ENCODE measurements at regions not wholly inside any gene's neighbourhood (a gene's known extent, or its start where the extent isn't known, plus 50 kb on each side); places are given as distances from the start of the nearest gene placed in this dataset.

GRCh38 chr20:10990625-10991382 lies 317.0 kb upstream of the JAG1 start:
- no peak for DNase-seq (ENCODE audit: low spot score)

GRCh38 chr20:10992731-10993130 lies 318.9 kb upstream of the JAG1 start:
- no peak for DNase-seq (ENCODE audit: low spot score)

GRCh38 chr20:10994991-10995700 lies 321.3 kb upstream of the JAG1 start:
- DNase-seq (ENCODE audit: low spot score) = no peak

GRCh38 chr20:10998476-10998875 lies 324.7 kb upstream of the JAG1 start:
- no peak for DNase-seq (ENCODE audit: low spot score)

GRCh38 chr20:11000416-11000815 lies 326.6 kb upstream of the JAG1 start:
- DNase-seq (ENCODE audit: low spot score) = no peak

- DNase-seq (ENCODE audit: low spot score) = no peak
These were observed 327.5 kb upstream of the JAG1 start for GRCh38 chr20:11001302-11001701.

- DNase-seq (ENCODE audit: low spot score) = no peak
These were observed 328.2 kb upstream of the JAG1 start for GRCh38 chr20:11001764-11002540.

- no peak for DNase-seq (ENCODE audit: low spot score)
These were observed 329.5 kb upstream of the JAG1 start for GRCh38 chr20:11003341-11003740.

- DNase-seq (ENCODE audit: low spot score) = no peak
These were observed 334.7 kb upstream of the JAG1 start for GRCh38 chr20:11008444-11009033.

- no peak for DNase-seq (ENCODE audit: low spot score)
These were observed 337.9 kb upstream of the JAG1 start for GRCh38 chr20:11011653-11012052.

- DNase-seq (ENCODE audit: low spot score) = no peak
These were observed 339.2 kb upstream of the JAG1 start for GRCh38 chr20:11012975-11013374.

- DNase-seq (ENCODE audit: low spot score) = no peak
These were observed 340.0 kb upstream of the JAG1 start for GRCh38 chr20:11013801-11014200.

- DNase-seq (ENCODE audit: low spot score) = no peak
These were observed 341.6 kb upstream of the JAG1 start for GRCh38 chr20:11015440-11015839.

- no peak for DNase-seq (ENCODE audit: low spot score)
These were observed 343.6 kb upstream of the JAG1 start for GRCh38 chr20:11017446-11017845.

GRCh38 chr20:11018668-11019170 lies 344.9 kb upstream of the JAG1 start:
- DNase-seq (ENCODE audit: low spot score) = no peak

GRCh38 chr20:11020712-11021111 lies 346.9 kb upstream of the JAG1 start:
- no peak for DNase-seq (ENCODE audit: low spot score)

GRCh38 chr20:11027224-11027623 lies 353.4 kb upstream of the JAG1 start:
- no peak for DNase-seq (ENCODE audit: low spot score)

GRCh38 chr20:11030351-11030750 lies 356.6 kb upstream of the JAG1 start:
- DNase-seq (ENCODE audit: low spot score) = no peak

- no peak for DNase-seq (ENCODE audit: low spot score)
These were observed 357.5 kb upstream of the JAG1 start for GRCh38 chr20:11031300-11031699.

- DNase-seq (ENCODE audit: low spot score) = no peak
These were observed 358.8 kb upstream of the JAG1 start for GRCh38 chr20:11032611-11033010.

GRCh38 chr20:11034025-11034424 lies 360.2 kb upstream of the JAG1 start:
- DNase-seq (ENCODE audit: low spot score) = no peak

- DNase-seq (ENCODE audit: low spot score) = no peak
These were observed 361.4 kb upstream of the JAG1 start for GRCh38 chr20:11035211-11035610.
